Neural crest cell (in vitro differentiated cells): ENCODE measurements at regions not wholly inside any gene's neighbourhood (a gene's known extent, or its start where the extent isn't known, plus 50 kb on each side); places are given as distances from the start of the nearest gene placed in this dataset.
"Not testable (repeated sequence)": the region's sequence is repeated elsewhere in the genome, so short reads cannot be mapped to it uniquely, and the experiment has no call there.

ENCODE experiments used
- DNase-seq: peaks from one replicate; pipeline ENCODE4 v3.0.0; 2021; ENCODE audit warnings: low read depth, mixed read lengths, low spot score
- H3K27ac Mint-ChIP-seq: one replicate; pipeline ENCODE4 v1.8.0; 2021; ENCODE audit warnings: mild to moderate bottlenecking, mixed read lengths; ENCODE audit not compliant: unreplicated experiment
- H3K27me3 Mint-ChIP-seq: 2 replicates; pipeline ENCODE4 v1.8.0; 2021; ENCODE audit warnings: low read depth, mild to moderate bottlenecking, mixed read lengths
- H3K36me3 Mint-ChIP-seq: 2 replicates; pipeline ENCODE4 v1.8.0; 2021; ENCODE audit warnings: low read depth, mild to moderate bottlenecking, mixed read lengths
- H3K4me1 Mint-ChIP-seq: 2 replicates; pipeline ENCODE4 v1.8.0; 2021; ENCODE audit warnings: mixed read lengths
- H3K4me3 Mint-ChIP-seq: one replicate; pipeline ENCODE4 v1.8.0; 2021; ENCODE audit warnings: mild to moderate bottlenecking, mixed read lengths
- H3K9me3 Mint-ChIP-seq: 2 replicates; pipeline ENCODE4 v1.8.0; 2021; ENCODE audit warnings: mixed read lengths
- CTCF ChIP-seq: fragments of 200-600 bp; sonication (generic); conservative IDR thresholded peaks from 2 replicates; pipeline ENCODE4 v1.5.0; 2021; ENCODE audit warnings: antibody characterized with exemption, mild to moderate bottlenecking

GRCh38 chr5:87582149-87582548 is 169.4 kb upstream of the CCNH start:
- Mint-ChIP-seq H3K27me3 (no peaks in the 10 kb centered on the region), H3K36me3 (no peaks in the 10 kb centered on the region), H3K4me3 (no peak overlapping the region), H3K9me3 (peaks cover 3% of the 10 kb centered on the region), H3K4me1 (no peaks in the 10 kb centered on the region), H3K27ac (no peak overlapping the region)
- no peak for DNase-seq
- TF ChIP-seq CTCF, result no peak

- Mint-ChIP-seq H3K9me3 (peaks cover 3% of the 10 kb centered on the region), H3K4me1 (peaks cover 1% of the 10 kb centered on the region), H3K36me3 (no peaks in the 10 kb centered on the region), H3K27me3 (no peaks in the 10 kb centered on the region), H3K4me3 (no peak overlapping the region), H3K27ac (no peak overlapping the region)
- DNase-seq, result no peak
- TF ChIP-seq CTCF, result no peak
Observed at GRCh38 chr5:87581661-87582060, 168.9 kb upstream of the CCNH start.

DNA sequence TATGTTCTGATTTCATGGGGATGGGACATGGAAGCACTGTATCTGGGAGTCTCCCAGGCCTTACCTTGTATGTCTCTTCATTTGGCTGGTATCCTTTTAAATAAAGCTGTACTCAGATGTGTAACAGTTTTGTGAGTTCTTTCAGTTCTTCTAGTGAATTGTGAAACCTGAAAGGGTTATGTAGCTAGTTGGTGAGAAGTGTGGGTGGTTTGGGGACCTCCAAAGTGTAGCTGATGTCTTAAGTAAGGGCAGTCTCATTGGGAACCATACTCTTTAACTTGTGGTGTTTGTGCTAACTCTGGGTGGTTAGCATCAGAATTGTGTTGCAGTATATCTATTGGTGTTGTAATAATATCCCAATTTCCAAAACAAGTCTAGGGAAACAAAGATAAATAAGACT is 166.9 kb upstream of the CCNH start:
- TF ChIP-seq CTCF, result no peak
- no peaks in the 10 kb centered on the region for H3K9me3 Mint-ChIP-seq
- H3K27me3 Mint-ChIP-seq, result no peaks in the 10 kb centered on the region
- no peak for DNase-seq
- no peak overlapping the region for H3K4me3 Mint-ChIP-seq
- H3K4me1 Mint-ChIP-seq, result peaks cover 4% of the 10 kb centered on the region
- H3K36me3 Mint-ChIP-seq, result no peaks in the 10 kb centered on the region
- no peak overlapping the region for H3K27ac Mint-ChIP-seq

DNA sequence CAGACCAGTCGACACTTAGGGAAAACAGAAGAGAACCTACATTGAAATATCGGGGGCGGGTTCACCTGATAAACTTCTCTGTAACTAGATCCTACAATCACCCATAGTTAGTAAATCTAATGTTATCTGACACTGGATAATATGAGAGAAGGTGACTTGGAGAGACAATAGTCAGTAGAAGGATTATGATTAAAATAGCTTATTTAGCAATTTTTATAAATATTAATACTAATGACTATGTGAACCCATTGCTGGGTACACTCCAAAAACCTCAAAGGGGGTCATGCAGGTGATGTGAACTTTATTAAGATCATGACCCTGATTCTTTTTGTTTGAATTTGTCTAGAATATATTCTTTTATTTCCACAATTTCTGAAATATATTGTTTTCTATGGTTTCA is 164.1 kb upstream of the CCNH start:
- DNase-seq, result no peak
- Mint-ChIP-seq H3K4me1 (peaks cover 4% of the 10 kb centered on the region), H3K9me3 (no peaks in the 10 kb centered on the region), H3K27ac (no peak overlapping the region), H3K27me3 (no peaks in the 10 kb centered on the region), H3K4me3 (no peak overlapping the region), H3K36me3 (no peaks in the 10 kb centered on the region)
- TF ChIP-seq CTCF, result no peak

DNA sequence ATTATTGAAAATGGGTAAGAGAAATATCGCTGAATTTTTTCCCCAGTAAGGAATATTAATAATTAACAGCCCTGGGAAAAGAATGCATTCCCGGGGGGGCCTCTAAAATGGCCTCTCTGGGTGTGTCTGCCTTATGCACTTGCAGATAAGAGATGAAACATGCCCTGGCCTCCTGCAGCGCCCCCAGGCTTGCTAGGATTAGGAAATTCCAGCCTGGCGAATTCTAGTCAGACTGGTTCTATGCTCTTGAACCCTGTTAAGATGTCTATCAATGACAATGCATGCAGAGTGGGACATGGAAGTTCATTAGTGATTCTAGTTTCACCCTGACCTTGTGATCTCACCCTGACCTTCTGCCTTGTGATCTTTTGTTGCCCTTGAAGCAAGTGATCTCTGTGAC is 163.6 kb upstream of the CCNH start:
- not testable (repeated sequence) for H3K4me1 Mint-ChIP-seq, H3K9me3 Mint-ChIP-seq, H3K36me3 Mint-ChIP-seq, DNase-seq, H3K4me3 Mint-ChIP-seq, H3K27me3 Mint-ChIP-seq, H3K27ac Mint-ChIP-seq

DNA sequence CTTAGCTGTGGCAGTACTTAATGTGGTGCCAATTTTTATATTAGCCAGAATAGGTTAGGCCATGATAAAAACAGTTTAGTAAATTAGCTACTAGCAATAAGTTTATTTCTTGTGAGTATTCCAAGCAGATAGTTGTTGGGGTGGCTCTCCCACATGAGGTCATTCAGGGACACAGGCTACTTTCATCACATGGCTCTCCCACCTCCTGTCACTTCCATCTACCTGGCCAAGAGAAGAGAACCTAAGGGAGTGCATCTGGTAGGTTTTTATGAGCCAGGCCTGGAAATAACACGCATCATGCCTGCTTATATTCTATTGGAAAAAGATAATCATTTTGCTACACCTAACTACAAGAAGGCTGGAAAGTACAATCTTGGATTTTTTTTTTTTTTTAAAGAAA is 161.4 kb upstream of the CCNH start:
- H3K4me3 Mint-ChIP-seq, result no peak overlapping the region
- no peak for DNase-seq

More for the DNA sequence above, 161.4 kb upstream of the CCNH start:
- Mint-ChIP-seq H3K27ac (no peak overlapping the region), H3K4me1 (peaks cover 4% of the 10 kb centered on the region), H3K36me3 (no peaks in the 10 kb centered on the region), H3K9me3 (no peaks in the 10 kb centered on the region), H3K27me3 (no peaks in the 10 kb centered on the region)
- TF ChIP-seq CTCF, result no peak
